Testis (tissue), 2 donors: ENCODE measurements at regions not wholly inside any gene's neighbourhood (a gene's known extent, or its start where the extent isn't known, plus 50 kb on each side); places are given as distances from the start of the nearest gene placed in this dataset.

Experiments used
- CTCF ChIP-seq, 3 experiments: fragments of 450-650 bp in 2 of 3; fragments of 200-600 bp in 1 of 3; sonication (generic) in 1 of 3; IDR thresholded peaks; one replicate each; pipeline ENCODE4 v1.5.1; 2016 to 2019; ENCODE audit warnings: antibody characterized with exemption in 3 of 3, mild to moderate bottlenecking in 2 of 3, moderate library complexity in 1 of 3
- POLR2A ChIP-seq: fragments of 450-650 bp; IDR thresholded peaks from one replicate; pipeline ENCODE4 v1.6.1; 2017; ENCODE audit warnings: antibody characterized with exemption, mild to moderate bottlenecking, moderate library complexity

GRCh38 chr2:186980787-186981550 is 132.0 kb upstream of the ZSWIM2 start:
- no peak for TF ChIP-seq CTCF (IDR thresholded peaks at IDR 0.05)
- no peak for TF ChIP-seq POLR2A
